ENCODE measurements at regions not wholly inside any gene's neighbourhood (a gene's known extent, or its start where the extent isn't known, plus 50 kb on each side); places are given as distances from the start of the nearest gene placed in this dataset.

DNA sequence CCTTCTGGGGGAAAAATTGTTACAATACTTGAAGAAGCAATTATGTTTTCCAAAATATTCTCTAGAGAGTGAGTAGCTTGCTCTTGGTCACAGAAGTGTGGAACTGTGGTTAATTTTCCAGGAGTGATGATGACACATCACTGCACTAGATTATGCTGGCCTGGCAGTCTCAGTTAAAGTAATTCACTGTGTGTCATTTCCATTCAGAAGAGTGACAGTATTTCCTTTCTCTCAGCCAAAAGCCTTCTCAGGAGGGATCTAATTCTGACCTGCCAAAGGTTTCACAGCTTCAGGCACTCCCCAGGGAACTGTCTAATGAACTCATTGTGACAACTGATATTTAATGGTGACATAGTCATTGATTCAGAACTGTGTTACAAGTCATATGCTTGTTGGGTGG lies 517.5 kb downstream of the TBC1D32 start (continued):
- TF ChIP-seq, protein P1, sequence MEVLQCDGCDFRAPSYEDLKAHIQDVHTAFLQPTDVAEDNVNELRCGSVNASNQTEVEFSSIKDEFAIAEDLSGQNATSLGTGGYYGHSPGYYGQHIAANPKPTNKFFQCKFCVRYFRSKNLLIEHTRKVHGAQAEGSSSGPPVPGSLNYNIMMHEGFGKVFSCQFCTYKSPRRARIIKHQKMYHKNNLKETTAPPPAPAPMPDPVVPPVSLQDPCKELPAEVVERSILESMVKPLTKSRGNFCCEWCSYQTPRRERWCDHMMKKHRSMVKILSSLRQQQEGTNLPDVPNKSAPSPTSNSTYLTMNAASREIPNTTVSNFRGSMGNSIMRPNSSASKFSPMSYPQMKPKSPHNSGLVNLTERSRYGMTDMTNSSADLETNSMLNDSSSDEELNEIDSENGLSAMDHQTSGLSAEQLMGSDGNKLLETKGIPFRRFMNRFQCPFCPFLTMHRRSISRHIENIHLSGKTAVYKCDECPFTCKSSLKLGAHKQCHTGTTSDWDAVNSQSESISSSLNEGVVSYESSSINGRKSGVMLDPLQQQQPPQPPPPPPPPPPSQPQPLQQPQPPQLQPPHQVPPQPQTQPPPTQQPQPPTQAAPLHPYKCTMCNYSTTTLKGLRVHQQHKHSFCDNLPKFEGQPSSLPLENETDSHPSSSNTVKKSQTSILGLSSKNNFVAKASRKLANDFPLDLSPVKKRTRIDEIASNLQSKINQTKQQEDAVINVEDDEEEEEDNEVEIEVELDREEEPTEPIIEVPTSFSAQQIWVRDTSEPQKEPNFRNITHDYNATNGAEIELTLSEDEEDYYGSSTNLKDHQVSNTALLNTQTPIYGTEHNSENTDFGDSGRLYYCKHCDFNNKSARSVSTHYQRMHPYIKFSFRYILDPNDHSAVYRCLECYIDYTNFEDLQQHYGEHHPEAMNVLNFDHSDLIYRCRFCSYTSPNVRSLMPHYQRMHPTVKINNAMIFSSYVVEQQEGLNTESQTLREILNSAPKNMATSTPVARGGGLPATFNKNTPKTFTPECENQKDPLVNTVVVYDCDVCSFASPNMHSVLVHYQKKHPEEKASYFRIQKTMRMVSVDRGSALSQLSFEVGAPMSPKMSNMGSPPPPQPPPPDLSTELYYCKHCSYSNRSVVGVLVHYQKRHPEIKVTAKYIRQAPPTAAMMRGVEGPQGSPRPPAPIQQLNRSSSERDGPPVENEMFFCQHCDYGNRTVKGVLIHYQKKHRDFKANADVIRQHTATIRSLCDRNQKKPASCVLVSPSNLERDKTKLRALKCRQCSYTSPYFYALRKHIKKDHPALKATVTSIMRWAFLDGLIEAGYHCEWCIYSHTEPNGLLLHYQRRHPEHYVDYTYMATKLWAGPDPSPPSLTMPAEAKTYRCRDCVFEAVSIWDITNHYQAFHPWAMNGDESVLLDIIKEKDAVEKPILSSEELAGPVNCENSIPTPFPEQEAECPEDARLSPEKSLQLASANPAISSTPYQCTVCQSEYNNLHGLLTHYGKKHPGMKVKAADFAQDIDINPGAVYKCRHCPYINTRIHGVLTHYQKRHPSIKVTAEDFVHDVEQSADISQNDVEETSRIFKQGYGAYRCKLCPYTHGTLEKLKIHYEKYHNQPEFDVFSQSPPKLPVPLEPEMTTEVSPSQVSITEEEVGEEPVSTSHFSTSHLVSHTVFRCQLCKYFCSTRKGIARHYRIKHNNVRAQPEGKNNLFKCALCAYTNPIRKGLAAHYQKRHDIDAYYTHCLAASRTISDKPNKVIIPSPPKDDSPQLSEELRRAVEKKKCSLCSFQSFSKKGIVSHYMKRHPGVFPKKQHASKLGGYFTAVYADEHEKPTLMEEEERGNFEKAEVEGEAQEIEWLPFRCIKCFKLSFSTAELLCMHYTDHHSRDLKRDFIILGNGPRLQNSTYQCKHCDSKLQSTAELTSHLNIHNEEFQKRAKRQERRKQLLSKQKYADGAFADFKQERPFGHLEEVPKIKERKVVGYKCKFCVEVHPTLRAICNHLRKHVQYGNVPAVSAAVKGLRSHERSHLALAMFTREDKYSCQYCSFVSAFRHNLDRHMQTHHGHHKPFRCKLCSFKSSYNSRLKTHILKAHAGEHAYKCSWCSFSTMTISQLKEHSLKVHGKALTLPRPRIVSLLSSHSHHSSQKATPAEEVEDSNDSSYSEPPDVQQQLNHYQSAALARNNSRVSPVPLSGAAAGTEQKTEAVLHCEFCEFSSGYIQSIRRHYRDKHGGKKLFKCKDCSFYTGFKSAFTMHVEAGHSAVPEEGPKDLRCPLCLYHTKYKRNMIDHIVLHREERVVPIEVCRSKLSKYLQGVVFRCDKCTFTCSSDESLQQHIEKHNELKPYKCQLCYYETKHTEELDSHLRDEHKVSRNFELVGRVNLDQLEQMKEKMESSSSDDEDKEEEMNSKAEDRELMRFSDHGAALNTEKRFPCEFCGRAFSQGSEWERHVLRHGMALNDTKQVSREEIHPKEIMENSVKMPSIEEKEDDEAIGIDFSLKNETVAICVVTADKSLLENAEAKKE (CRISPR knock-in tag; IDR thresholded peaks at IDR 0.05): no peak

DNA sequence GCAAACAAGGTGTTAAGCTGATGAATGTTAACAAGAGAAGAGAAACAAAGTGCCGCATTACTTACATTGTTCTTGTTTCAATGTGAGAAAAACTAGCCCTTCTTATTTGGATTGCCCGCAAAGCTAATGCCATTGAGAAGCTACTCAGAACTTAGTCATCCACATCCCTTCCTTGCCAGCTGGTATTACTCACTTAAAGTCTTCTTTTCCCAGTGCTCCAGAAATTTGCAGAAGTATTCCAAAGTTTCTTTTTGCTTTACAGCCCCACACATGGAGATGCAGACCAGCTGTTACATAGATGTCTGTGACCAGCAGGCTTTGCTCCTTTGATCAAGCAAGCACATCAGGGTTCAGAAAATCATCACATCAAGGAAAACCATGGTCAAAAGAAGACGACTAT lies 529.0 kb downstream of the TBC1D32 start:
- no peaks in the 10 kb centered on the region for H3K79me2 ChIP-seq (replicated peaks; ENCODE audit: insufficient read depth)
- no peak for DNase-seq (ENCODE audit: low spot score)
- ATAC-seq: no peak
- TF ChIP-seq EZH2 (IDR thresholded peaks at IDR 0.05; ENCODE audit: low read depth, unreplicated experiment): no peak
- TF ChIP-seq, protein P2, sequence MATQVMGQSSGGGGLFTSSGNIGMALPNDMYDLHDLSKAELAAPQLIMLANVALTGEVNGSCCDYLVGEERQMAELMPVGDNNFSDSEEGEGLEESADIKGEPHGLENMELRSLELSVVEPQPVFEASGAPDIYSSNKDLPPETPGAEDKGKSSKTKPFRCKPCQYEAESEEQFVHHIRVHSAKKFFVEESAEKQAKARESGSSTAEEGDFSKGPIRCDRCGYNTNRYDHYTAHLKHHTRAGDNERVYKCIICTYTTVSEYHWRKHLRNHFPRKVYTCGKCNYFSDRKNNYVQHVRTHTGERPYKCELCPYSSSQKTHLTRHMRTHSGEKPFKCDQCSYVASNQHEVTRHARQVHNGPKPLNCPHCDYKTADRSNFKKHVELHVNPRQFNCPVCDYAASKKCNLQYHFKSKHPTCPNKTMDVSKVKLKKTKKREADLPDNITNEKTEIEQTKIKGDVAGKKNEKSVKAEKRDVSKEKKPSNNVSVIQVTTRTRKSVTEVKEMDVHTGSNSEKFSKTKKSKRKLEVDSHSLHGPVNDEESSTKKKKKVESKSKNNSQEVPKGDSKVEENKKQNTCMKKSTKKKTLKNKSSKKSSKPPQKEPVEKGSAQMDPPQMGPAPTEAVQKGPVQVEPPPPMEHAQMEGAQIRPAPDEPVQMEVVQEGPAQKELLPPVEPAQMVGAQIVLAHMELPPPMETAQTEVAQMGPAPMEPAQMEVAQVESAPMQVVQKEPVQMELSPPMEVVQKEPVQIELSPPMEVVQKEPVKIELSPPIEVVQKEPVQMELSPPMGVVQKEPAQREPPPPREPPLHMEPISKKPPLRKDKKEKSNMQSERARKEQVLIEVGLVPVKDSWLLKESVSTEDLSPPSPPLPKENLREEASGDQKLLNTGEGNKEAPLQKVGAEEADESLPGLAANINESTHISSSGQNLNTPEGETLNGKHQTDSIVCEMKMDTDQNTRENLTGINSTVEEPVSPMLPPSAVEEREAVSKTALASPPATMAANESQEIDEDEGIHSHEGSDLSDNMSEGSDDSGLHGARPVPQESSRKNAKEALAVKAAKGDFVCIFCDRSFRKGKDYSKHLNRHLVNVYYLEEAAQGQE (IDR thresholded peaks at IDR 0.05; ENCODE audit: unreplicated experiment): no peak
- no peak for TF ChIP-seq POLR2AphosphoS5 (IDR thresholded peaks at IDR 0.05; ENCODE audit: low read depth)
- TF ChIP-seq ZNF331 (CRISPR knock-in tag; IDR thresholded peaks at IDR 0.05; ENCODE audit: low read depth): no peak
- TF ChIP-seq ZNF114 (CRISPR knock-in tag; IDR thresholded peaks at IDR 0.05): no peak
- TF ChIP-seq NANOG (IDR thresholded peaks at IDR 0.05; ENCODE audit: borderline replicate concordance): no peak

More for the DNA sequence above, 529.0 kb downstream of the TBC1D32 start:
- Mint-ChIP-seq H3K9me3 (peaks cover 13% of the 10 kb centered on the region), H3K4me1 (no peaks in the 10 kb centered on the region; the same call in 2 of the 3 replicates), H3K36me3 (ENCODE audit: low read depth) (peaks cover 2% of the 10 kb centered on the region; the same call in 1 of the 3 replicates), H3K4me3 (no peak overlapping the region), H3K27ac (no peak overlapping the region), H3K27me3 (ENCODE audit: insufficient read depth, low read depth, poor library complexity) (no peaks in the 10 kb centered on the region)
- Histone ChIP-seq H3K9me2 (ENCODE audit: insufficient read depth) (no peaks in the 10 kb centered on the region), H3K36me3 (ENCODE audit: insufficient read depth) (no peaks in the 10 kb centered on the region), H3K27me3 (ENCODE audit: insufficient read depth) (no peaks in the 10 kb centered on the region), H3K4me3 (no peak overlapping the region), H3K4me2 (no peak overlapping the region), H3F3A (replicated peaks; ENCODE audit: low read depth) (no peaks in the 10 kb centered on the region), H3K4me1 (ENCODE audit: insufficient read depth) (no peaks in the 10 kb centered on the region), H3K27ac (ENCODE audit: low read depth) (no peak overlapping the region), H2AFZ (no peak overlapping the region), H4K20me1 (replicated peaks; ENCODE audit: insufficient read depth) (no peaks in the 10 kb centered on the region)
